ENCODE measurements at regions not wholly inside any gene's neighbourhood (a gene's known extent, or its start where the extent isn't known, plus 50 kb on each side); places are given as distances from the start of the nearest gene placed in this dataset.

DNA sequence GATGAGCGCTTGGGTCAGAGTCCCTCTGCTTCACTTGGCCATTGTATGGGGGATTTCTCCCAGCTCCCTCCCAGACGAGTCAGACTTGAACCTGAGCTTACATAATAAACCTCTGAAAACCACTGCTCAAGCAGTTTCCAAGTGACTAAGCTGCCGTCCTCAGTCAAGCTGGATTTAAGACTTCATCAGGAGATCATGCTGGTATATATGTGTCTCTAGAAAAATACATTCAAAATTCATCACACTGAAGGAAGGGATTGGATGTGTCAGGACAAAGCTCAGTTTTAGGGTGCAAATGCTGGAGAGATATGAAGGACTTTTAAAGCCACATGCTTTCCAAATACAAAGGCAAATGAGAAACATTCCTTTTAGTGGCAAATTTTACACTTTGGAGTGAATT lies 114.3 kb downstream of the QDPR start:
- TF ChIP-seq, protein P1, sequence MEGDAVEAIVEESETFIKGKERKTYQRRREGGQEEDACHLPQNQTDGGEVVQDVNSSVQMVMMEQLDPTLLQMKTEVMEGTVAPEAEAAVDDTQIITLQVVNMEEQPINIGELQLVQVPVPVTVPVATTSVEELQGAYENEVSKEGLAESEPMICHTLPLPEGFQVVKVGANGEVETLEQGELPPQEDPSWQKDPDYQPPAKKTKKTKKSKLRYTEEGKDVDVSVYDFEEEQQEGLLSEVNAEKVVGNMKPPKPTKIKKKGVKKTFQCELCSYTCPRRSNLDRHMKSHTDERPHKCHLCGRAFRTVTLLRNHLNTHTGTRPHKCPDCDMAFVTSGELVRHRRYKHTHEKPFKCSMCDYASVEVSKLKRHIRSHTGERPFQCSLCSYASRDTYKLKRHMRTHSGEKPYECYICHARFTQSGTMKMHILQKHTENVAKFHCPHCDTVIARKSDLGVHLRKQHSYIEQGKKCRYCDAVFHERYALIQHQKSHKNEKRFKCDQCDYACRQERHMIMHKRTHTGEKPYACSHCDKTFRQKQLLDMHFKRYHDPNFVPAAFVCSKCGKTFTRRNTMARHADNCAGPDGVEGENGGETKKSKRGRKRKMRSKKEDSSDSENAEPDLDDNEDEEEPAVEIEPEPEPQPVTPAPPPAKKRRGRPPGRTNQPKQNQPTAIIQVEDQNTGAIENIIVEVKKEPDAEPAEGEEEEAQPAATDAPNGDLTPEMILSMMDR (IDR thresholded peaks at IDR 0.05), result no peak
- no peak for TF ChIP-seq POLR2A (IDR thresholded peaks at IDR 0.05)
